HG03354 (cell line): ENCODE measurements at regions not wholly inside any gene's neighbourhood (a gene's known extent, or its start where the extent isn't known, plus 50 kb on each side); places are given as distances from the start of the nearest gene placed in this dataset.

ENCODE experiments used
- ATAC-seq: cut with Tn5 transposase; IDR thresholded peaks from one replicate; pipeline ENCODE4 v1.9.1; 2021; ENCODE audit warnings: mild to moderate bottlenecking; ENCODE audit not compliant: unreplicated experiment, poor library complexity, severe bottlenecking

DNA sequence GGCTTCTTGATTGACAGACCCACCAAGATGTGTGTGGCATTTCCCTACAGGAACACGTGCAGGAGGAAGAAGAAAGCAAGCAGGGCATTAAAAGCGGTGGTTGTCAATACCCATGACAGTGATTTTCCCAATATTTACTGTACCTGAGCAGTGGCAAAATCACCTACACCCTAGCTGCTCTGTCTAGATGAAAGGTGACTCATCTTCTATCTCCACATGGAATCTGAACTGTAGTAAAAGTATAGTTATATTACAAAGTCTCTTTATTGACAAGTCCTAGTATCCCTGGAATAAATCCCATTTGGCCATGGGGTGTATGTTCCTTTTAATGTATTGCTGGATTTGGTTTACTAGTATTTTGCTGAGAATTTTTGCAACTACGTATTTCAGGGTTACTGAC, 458.8 kb upstream of the SORCS1 start:
- no peak for ATAC-seq

DNA sequence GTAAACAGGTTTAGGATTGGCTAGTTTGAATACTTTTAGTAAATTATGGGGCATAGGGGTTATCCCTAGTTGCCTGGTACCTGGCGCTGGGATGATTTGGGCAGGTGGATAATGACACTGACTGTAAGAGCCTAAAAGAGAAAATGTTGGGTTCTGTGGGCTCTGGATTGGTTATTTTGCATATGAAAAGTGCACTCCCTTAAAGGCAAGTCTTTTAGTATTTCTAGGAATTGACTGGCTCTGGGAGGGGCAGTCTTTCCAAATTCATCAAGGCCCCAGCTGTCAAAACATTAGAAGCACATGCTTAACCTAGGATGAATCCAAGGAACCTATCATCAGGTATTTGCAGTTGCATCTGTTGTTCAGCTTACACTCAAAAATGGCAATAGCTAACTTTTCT, 454.6 kb upstream of the SORCS1 start:
- no peak for ATAC-seq

DNA sequence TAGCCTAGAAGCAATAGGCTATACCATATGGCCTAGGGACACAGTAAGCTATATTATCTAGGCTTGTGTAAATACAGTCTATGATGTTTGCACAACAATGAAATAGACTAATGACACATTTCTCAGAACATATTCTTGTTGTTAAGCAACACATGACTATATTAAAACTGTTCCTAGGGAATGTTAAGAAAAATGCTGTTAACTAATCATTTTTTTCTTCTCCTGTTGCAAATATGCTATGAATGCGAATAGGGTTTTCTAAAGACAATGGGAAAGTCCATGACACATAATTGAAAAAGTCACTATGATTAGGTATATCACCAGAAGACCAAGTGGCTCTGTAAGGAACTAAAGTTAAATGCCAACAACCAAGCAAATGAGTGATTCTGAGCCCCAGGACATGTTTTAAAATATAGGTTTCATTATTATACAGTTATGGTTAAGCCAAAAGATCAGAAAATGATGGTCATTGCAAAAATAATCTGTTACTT, 454.0 kb upstream of the SORCS1 start:
- no peak for ATAC-seq

DNA sequence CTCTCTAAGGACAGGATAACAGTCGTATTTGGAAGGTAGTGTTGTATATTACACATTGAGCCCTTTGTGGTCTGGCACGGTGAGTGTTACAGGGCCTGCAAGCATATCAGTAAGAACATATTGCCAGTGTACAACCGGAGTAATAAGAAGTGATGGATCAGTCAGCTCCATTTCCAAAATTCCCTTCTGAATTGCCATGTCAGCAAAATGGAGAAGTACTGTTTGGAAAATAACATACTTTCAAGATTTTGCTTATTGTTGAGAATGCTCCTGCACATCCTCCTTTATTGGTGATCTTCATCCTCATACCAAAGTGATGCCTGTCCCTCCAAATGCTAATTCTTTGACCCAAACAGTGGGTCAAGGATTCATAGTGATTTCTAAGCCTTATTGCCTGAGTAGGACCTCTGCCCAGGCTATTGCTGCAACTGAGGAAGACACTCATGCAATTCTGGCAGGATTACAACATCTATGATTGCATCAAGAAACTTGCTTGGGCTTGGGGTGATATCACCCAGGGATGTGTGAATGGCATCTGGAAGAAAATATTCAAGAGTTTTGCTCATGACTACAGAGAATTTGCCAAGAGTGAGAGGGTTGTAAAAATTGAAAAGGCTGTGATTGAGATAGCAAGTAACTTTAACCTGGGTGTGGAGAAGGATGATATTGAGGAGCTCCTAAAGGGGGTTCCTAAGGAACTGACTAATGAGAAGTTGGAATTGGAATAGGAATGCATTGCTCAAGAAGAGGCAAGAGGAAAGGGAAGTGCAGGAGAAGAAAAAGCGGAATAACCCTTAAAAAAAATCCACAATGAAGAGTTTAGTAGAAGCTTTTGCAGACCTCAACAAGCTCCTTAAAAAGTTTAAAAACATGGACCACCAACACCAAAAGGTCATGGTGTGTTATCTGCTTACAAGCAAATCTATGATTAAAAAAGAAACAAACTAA, 452.2 kb upstream of the SORCS1 start:
- ATAC-seq, result no peak

DNA sequence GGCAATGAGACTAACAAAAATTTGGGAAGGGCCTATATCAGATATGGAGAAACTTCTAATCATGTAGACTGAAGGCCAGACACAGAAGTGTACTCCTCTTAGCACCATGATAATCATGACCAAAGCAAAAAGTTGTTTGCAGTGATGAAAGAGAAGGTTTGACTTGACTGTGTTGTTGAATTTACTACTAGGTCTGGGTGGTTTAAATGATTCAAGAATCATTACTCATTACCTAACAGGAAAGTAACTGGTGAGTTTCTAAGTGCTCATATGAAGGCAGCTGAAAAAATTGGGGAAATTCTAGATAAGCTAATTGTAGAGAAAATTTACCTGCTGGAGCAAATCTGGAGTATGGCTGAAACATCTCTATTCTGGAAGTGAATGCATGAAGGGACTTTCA, 451.5 kb upstream of the SORCS1 start:
- no peak for ATAC-seq

DNA sequence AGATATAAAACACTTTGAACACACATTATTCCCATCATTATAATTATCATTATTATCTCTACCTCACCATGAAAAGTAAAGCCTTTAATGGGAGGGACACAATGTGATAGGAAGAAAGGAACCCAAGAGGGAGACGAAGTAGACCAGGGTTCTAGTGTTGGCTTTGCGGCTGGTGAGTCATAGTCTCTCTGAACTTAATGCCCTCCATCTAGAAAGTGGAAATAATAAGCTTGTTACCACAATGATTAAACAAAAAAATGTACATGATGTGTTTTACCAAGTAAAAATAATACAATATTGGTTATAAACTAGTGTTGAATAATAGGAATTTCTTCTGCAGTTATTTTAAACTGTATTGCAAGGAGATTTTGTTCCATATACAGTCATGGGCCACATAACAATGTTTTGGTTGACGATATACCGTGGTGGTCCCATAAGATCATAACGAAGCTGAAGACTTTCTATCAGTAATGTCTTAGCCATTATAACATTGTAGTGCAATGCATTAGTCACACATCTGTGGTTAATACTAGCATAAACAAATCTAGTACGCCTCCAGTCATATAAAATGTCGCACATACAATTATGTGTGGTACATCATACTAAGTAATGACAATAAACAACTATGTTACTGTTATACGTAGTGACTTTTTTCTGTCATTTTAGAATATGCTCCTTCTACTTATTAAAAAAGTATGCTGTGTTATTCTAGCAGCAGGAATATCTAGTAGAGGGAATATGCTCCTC, 450.6 kb upstream of the SORCS1 start:
- ATAC-seq, result no peak

DNA sequence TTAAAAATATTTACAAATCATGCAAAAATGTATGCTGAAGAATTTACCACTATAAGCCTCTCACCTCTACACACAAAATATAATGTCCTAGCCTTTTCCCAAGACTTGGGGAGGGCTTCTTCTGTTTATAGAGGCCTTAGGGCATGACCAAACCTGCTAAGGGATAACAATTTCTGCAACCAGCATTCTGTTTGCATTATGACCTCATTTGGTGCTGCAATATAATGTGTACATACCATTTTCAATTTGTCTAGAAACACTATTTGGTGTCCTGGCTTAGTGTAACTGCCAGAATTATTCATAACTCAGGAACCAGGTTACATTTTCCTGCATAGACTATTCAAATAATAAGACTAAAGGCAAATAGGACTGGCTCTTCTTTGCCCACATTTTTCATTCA, 446.6 kb upstream of the SORCS1 start:
- ATAC-seq, result no peak

DNA sequence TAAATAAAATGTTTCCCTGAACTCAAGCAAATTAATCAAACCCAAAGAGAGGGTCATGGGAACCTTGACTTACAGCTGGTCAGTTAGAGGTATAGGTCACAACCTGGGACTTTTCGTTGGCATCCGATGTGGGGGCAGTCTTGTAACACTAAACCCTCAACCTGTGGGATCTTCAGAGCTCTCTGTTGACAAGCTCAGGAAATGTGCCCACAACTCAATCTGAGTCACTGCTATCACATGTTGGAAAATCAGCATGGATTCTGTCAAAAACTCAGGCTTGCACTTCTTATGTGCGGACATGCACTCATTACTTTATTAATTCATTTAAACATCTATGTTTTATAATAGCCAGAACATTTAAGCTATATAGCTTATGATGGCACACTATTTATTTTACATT, 424.6 kb upstream of the SORCS1 start:
- no peak for ATAC-seq

DNA sequence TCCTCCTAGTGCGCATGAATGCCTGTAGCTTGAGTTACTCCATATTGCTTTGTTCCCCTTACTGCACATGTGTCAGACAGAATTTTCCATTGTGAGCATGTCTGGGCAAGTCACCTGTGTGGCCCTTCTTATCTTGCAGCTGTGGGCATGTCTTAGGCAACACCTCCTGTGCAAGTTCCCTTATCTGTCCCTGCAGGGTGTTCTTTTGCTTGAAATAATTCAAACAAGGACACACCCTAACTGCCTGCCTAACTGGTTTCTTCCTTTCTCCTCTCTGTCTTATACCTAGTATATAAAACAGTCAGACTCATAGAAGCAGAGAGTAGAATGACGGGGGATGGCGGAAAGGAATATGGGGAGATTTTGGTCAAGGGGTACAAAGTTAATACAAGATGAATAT, 421.1 kb upstream of the SORCS1 start:
- ATAC-seq, result no peak

DNA sequence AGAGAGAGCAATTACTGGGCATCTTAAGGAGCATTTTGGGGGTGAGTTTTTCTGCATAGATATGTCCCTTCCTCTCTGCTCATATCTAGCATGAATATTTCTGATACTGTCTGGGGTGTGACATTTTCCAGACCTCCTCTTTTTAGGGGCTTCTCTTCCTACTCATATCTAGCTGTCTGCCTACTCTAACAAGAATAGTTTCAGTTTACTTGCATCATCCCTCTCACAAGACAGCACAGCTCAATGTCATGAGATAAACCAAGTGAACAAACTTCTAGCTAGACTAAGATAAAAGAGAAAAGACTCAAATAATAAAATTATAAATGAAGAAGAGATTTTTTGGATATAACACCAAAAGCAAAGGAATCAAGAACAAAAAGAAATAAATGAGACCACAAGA, 419.5 kb upstream of the SORCS1 start:
- ATAC-seq, result no peak

DNA sequence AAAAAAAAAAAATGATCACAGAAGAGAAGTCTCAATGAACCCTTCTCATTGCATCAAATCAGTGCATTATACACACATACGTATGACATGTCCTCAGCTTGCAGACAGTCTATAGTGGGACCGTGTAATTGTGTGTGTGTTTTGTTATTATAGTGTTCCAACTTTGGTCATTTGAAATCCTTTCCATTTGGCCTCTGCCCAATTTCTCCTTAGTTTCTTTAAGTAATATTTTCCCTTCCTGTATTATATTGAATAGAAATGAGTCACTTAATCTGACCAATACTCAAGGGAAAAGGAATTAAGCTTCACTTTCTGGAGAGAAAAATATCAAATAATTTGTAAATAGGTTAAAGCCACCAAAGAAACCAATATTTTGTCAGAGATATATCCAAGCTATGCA, 415.5 kb upstream of the SORCS1 start:
- no peak for ATAC-seq

DNA sequence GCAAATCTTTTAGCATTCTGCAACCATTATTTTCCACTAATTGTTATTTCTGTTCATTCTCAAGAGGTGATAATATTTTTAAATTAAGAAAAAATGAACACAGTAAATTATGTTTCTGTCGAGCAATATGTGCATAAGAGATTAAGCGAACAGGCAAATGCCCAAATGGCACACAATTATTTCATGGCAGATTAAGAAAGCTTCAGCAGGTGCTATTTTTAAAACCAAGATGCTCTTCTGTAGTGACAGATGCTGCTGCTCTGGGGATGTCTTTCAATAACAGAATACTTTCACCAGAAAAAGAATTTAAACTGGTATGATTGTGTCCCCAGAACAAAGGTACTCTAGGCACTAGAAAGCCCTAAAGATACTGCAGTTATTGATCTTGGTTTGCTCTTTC, 412.7 kb upstream of the SORCS1 start:
- no peak for ATAC-seq

DNA sequence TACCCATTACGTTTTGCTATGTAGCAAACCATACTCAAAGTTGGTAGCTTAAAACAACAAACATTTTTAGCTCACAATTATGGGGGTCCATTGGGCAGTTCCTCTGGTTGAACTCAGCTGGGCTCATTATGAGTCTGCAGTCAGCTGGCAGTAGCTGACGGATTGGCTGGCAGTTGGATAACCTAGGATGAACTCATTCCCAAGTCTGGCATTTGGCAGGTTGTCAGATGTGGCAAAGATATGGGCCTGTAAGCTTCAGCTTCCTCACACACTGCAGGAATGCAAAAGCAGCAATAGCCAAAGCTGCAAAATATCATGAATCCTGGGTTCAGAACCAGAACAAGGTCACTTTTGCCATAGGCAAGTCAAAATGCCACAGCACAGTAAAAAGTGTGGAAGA, 412.2 kb upstream of the SORCS1 start:
- ATAC-seq, result no peak

DNA sequence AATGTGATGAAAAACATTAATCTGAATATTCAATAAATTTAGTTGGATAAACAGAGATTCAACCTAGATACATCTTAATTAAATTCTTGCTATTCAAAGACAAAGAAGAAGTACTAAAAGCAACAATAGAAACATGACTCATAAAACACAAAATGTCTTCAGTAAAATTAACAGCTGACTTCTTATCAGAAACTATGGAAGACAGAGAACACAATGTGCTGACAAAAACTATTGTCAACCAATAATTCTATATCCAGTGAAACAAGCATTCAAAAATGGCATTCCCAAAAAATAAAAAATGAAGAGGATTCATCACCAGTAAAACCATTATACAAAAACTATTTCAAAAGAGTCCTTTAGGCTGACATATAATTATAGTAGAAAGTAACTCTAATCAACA, 400.5 kb upstream of the SORCS1 start:
- no peak for ATAC-seq

DNA sequence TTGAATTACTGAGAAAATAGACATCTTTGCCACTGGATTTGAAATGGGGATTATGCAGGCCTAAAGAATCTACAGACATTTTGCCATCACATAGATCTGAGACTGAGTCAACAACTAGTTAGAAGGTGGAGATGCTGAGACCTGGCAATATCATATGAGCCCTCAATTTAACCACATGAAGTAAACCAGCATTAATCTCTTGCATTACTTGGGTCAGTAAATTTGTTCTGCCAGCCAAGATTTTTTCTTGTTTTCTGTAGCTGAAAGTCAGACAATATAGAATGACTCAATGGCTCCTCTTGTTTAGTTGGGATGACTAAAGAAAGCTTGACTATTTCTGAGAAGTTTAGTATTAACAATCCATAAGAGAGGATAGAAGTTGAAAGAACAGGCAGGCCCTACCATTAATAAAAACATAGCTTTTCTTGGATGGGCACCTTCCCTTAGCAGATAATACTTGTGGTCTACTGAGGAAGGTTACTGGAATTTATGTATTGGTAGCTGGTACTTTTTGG, 396.7 kb upstream of the SORCS1 start:
- no peak for ATAC-seq

DNA sequence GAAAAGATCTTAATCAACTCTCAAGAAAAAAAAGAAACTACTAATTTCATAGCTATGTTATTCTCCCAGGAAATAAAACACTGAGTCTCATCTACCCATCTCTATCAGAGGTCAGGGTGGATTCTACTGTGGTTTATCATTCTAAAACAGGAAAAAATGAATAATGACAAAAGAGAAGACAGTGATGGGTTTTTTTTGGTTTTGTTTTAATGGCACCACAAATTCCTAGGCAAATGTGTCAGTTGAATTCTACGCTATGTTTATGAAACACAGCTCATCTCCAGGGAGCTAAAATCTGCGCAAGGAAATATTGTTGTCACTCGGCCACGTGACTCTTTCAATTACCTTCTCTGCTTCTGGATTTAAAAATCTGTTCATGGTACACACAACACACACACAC, 393.4 kb upstream of the SORCS1 start:
- no peak for ATAC-seq

DNA sequence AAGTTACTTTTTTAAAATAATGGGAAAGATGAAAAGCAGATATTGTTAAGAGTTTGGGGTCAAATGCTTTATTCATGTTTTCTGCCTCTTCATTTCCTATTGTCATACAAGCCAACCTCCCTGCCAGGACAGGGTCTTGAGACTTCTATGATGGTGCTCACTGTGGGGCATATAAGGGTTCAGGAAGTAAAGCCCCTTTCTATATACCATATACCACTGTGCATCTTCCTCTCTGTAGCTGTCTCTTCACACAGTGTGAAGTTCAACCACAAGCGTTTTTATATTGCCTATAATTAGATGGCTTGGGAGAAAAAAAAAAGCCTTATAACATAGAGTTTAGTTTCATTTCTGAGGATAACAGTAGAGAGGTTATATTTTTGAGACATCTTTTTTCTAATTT, 389.8 kb upstream of the SORCS1 start:
- no peak for ATAC-seq

DNA sequence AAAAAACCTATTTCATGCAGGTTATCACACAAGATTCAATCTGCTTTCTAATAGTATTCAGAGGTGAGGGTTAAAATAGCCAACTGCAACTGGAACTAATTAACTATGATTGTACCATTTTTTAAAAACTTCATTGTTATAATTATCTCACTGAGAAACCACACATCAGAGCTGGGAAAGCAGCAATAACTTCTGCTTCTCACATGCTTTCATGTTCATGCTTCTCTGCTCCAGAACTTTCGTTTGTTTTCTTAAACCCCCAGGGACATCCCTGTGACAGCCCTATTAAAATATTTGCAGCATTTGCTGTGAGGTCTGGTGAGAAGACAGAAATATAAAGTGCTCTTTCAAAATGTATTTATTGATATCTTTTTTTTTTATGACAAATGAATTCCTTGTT, 389.0 kb upstream of the SORCS1 start:
- ATAC-seq, result no peak

DNA sequence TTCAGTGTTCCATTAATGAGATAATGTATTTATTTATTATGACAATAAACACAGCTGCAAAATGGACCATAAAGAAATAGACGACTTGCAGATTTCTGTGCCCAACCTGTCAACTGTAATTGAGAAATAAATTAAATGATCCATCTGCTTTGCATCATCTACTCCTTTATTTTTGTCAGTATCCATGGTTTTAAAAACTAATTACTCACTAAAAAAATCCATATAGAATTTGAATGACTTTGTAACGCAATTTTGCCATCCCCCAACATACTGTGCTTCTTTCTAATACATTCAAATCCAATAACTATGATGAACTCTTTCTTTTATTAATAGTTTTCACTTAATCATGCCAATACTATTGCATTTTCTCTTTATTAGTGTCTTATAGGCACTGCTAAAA, 388.5 kb upstream of the SORCS1 start:
- no peak for ATAC-seq

DNA sequence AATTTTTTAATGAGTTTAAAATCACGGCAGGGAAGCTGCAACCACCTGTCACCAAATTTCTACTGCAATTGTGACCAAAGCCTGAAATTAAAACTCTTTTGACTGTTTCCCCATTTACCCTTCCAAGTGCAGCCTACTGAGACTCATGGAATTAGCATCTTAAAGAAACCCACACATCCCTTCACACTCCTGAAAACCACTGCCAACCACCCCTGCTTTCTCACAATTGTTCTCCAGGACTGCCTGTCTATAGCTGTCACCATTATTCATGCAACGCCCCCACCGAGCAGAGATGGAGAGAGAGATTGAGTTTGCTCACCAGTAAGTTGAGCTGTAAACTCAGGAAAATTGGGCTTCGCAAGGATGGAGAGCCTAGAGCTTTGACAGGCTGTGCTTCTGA, 383.8 kb upstream of the SORCS1 start:
- ATAC-seq, result no peak

DNA sequence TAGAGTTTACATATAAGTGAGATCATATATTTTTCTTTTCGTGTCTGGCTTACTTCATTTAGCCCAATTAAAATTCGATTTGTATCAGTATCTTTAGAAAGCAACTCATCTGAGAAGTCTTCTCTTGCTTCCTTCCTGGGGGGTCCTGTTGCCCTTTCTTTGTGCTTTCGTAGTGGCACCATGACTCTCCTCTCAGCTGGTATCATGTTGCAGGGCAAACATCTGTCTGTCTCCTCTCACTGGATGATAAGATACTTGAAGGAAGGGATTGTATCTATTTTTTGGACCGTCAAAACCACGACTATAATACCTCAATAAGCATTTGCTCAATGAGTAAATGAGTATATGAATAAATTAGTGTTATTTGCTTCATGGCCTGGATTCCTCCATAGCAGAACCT, 382.5 kb upstream of the SORCS1 start:
- ATAC-seq, result no peak
